ENCODE measurements at regions not wholly inside any gene's neighbourhood (a gene's known extent, or its start where the extent isn't known, plus 50 kb on each side); places are given as distances from the start of the nearest gene placed in this dataset.
"Not testable (repeated sequence)": the region's sequence is repeated elsewhere in the genome, so short reads cannot be mapped to it uniquely, and the experiment has no call there.

- TF ChIP-seq EP300 (IDR thresholded peaks at IDR 0.05); CTCF (IDR thresholded peaks at IDR 0.05); MAX (IDR thresholded peaks at IDR 0.05); RFX5 (IDR thresholded peaks at IDR 0.05); POLR2A (IDR thresholded peaks at IDR 0.05; ENCODE audit: low read length); REST (IDR thresholded peaks at IDR 0.05); ESRRA (IDR thresholded peaks at IDR 0.05; ENCODE audit: borderline replicate concordance, low read length); PBX3 (IDR thresholded peaks at IDR 0.05); BCL3 (IDR thresholded peaks at IDR 0.05); HMGXB4 (CRISPR knock-in tag; IDR thresholded peaks at IDR 0.05; ENCODE audit: borderline replicate concordance); SMC3 (IDR thresholded peaks at IDR 0.05); USF2 (IDR thresholded peaks at IDR 0.05): not testable (repeated sequence)
These were observed 185.8 kb upstream of the IGF1 start for GRCh38 chr12:102666176-102666575.
